Sigmoid colon (tissue), 4 donors: ENCODE measurements at regions not wholly inside any gene's neighbourhood (a gene's known extent, or its start where the extent isn't known, plus 50 kb on each side); places are given as distances from the start of the nearest gene placed in this dataset.

Experiments
- EP300 ChIP-seq, 4 donors: sonication (generic); formaldehyde crosslinking; IDR thresholded peaks; one replicate each; pipeline ENCODE4 v1.6.1; 2017; ENCODE audit warnings: antibody characterized with exemption in 4 of 4
- POLR2AphosphoS5 ChIP-seq, 4 donors: sonication (generic); formaldehyde crosslinking; IDR thresholded peaks; one replicate each; pipeline ENCODE4 v1.6.1; 2017; ENCODE audit warnings: antibody characterized with exemption in 4 of 4
- TF ChIP-seq, protein P1 (sequence below), 4 experiments: fragments of 450-650 bp in 3 of 4; fragments of 200-600 bp in 1 of 4; IDR thresholded peaks; one replicate each; pipeline ENCODE4 v1.5.1; 2016 to 2019; ENCODE audit warnings: antibody characterized with exemption in 4 of 4, mild to moderate bottlenecking in 3 of 4, moderate library complexity in 2 of 4

DNA sequence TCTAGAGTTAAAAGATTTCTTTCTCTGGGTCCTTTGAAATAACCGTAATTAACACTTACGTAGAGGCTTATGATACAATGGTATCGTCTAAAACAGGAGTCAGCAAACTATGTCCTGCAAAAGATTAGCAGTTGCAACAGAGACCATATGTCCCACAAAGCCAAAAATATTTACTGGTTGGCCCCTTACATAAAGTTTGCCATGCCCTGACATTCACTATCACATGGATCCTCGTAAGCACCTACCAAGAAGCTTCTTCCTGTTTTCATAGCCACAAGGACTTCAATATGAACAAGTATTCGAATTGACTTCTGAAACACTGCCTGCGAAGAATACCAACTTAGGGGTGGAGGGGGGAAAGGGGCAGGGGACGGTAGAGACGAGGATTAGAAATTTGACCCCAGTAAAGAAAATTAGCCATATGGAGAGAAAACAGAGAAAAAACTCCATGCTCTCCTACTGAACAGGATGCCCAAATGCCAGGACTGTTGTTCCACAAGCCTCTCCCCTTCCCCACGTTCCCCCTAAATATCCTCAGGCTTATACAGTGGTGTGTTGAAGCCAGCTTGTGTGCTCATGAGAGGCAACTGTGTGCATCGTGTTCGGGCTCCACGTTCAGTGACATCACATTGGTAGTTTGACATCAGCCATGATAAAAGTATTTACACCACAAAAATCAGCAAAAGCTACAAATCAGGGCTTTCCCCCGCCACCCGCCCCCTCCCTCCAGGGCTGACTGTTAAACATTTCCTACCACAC is 144.1 kb upstream of the HES1 start:
- TF ChIP-seq, protein P1, sequence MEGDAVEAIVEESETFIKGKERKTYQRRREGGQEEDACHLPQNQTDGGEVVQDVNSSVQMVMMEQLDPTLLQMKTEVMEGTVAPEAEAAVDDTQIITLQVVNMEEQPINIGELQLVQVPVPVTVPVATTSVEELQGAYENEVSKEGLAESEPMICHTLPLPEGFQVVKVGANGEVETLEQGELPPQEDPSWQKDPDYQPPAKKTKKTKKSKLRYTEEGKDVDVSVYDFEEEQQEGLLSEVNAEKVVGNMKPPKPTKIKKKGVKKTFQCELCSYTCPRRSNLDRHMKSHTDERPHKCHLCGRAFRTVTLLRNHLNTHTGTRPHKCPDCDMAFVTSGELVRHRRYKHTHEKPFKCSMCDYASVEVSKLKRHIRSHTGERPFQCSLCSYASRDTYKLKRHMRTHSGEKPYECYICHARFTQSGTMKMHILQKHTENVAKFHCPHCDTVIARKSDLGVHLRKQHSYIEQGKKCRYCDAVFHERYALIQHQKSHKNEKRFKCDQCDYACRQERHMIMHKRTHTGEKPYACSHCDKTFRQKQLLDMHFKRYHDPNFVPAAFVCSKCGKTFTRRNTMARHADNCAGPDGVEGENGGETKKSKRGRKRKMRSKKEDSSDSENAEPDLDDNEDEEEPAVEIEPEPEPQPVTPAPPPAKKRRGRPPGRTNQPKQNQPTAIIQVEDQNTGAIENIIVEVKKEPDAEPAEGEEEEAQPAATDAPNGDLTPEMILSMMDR (IDR thresholded peaks at IDR 0.05) = no peak
- no peak for TF ChIP-seq POLR2AphosphoS5 (IDR thresholded peaks at IDR 0.05)
- no peak for TF ChIP-seq EP300 (IDR thresholded peaks at IDR 0.05)
